Right lobe of liver (tissue), 4 donors: ENCODE measurements at regions not wholly inside any gene's neighbourhood (a gene's known extent, or its start where the extent isn't known, plus 50 kb on each side); places are given as distances from the start of the nearest gene placed in this dataset.

Source experiments
- POLR2A ChIP-seq: fragments of 450-650 bp; IDR thresholded peaks from one replicate; pipeline ENCODE4 v1.6.1; 2017; ENCODE audit warnings: antibody characterized with exemption, mild to moderate bottlenecking
- TF ChIP-seq, protein P1 (sequence below), 4 donors: fragments of 200-600 bp in 3 of 4; fragments of 450-650 bp in 1 of 4; IDR thresholded peaks; one replicate each; pipeline versions ENCODE4 v1.5.1 to v1.8.0; 2016 to 2022; ENCODE audit warnings: antibody characterized with exemption in 4 of 4, mild to moderate bottlenecking in 2 of 4
- donor health status: DM: no; HTN: no; CAD: no.
- donor health status: DM: no; HTN: no; CAD: no.
- donor health status: DM: no; HTN: yes; CAD: no.

DNA sequence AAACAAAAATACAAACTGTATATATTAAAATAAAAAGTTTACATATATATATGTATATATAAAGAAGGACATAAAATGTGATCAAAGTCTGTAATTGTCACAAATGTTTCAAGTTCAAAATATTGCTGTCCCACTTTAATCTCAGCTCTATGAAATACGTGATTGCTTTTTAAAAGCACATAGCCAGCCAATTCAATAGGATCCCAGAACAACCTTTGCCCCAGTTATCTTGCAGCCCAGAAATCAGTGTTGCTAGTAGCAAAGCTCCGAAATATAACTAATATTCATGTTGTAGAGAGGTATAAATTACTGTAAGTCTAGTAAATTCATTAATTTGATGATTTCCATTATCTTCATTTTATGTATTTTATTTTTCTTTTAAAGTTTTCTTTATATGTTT, 114.6 kb downstream of the ELOVL4 start:
- no peak for TF ChIP-seq POLR2A
- TF ChIP-seq, protein P1, sequence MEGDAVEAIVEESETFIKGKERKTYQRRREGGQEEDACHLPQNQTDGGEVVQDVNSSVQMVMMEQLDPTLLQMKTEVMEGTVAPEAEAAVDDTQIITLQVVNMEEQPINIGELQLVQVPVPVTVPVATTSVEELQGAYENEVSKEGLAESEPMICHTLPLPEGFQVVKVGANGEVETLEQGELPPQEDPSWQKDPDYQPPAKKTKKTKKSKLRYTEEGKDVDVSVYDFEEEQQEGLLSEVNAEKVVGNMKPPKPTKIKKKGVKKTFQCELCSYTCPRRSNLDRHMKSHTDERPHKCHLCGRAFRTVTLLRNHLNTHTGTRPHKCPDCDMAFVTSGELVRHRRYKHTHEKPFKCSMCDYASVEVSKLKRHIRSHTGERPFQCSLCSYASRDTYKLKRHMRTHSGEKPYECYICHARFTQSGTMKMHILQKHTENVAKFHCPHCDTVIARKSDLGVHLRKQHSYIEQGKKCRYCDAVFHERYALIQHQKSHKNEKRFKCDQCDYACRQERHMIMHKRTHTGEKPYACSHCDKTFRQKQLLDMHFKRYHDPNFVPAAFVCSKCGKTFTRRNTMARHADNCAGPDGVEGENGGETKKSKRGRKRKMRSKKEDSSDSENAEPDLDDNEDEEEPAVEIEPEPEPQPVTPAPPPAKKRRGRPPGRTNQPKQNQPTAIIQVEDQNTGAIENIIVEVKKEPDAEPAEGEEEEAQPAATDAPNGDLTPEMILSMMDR (IDR thresholded peaks at IDR 0.05): no peak
